GM18867 (cell line): ENCODE measurements at regions not wholly inside any gene's neighbourhood (a gene's known extent, or its start where the extent isn't known, plus 50 kb on each side); places are given as distances from the start of the nearest gene placed in this dataset.

ENCODE experiments used
- ATAC-seq: cut with Tn5 transposase; IDR thresholded peaks from one replicate; pipeline ENCODE4 v1.9.1; 2021; ENCODE audit warnings: mild to moderate bottlenecking, moderate library complexity; ENCODE audit not compliant: unreplicated experiment

- ATAC-seq, result no peak
Observed at GRCh38 chr14:66092748-66093147, 393.4 kb upstream of the CCDC196 start.

- no peak for ATAC-seq
Observed at GRCh38 chr14:66094001-66094727, 392.0 kb upstream of the CCDC196 start.

DNA sequence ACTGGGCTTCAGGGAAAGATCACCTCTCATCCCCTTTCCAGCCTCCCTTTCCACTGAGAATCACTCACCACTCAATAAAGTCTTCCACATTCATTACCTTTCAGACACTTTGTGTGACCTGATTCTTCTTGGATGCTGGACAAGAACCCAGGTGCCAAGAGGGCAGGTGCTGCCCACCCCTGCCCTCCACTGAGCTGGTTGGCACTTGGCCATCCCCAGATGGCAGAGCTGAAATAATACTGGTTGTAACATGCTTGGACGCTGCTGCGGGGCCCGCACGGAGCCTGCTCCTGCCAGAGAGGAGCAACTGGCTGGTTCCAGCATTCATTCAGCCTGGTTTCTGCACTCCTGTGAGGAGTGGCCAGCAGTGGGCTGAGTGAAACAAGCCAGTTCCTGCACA lies 386.7 kb upstream of the CCDC196 start:
- ATAC-seq, result no peak

DNA sequence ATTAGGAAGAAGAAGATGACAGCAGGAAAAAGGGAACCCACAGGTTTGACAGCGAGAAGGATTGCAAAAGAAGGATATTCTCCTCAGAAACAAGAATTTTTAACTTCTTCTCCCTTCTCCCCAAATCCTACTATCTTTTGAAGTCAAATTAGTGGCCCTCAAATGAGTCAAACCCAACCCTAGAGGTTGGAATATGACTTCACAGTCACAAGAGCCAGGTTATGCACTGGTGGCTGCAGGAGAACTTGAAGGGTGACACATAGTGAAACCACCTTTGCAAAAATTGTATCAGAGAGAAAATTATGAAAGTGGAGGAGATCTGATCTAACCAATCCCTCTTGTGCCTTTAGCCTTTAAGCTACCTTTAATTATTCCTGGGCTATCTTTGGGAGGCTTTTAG lies 386.2 kb upstream of the CCDC196 start:
- ATAC-seq, result no peak

DNA sequence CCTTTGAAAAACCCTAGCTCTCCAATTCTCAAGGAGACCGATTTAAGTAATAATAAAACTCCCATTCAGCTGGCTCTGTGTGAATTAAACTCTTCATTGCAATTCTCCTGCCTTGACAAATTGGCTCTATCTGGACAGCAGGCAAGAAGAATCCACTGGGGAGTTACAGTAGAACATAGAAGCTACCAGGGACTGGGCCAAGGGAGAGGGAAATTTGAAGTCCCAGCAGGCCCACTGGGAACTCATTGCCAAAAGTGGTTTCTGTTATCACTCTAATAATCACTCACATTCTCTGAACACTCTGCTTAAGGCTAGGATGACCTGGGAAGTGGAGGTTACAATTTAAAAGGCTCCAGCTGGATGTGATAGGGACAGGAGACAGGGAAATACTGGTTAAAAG lies 384.5 kb upstream of the CCDC196 start:
- ATAC-seq, result no peak

DNA sequence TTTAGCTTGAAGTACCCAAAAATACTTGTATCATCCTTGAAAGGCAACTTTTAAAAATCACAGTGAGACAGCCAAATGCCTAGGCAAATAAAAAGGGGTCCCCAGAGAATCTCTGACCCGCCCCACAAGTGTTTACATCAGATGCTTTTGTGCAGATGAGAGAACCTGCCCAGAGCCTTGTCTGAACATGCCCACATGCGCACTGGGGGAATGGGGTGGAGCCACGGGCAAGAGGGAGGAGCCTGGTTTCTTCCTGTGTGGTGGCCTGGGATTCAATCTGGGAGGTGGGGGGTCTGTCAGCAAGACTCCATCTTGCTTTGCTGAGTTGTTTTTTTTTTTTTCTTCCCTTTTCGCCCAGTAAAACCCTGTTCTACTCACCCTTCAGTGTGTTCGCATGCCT lies 381.7 kb upstream of the CCDC196 start:
- ATAC-seq, result no peak

DNA sequence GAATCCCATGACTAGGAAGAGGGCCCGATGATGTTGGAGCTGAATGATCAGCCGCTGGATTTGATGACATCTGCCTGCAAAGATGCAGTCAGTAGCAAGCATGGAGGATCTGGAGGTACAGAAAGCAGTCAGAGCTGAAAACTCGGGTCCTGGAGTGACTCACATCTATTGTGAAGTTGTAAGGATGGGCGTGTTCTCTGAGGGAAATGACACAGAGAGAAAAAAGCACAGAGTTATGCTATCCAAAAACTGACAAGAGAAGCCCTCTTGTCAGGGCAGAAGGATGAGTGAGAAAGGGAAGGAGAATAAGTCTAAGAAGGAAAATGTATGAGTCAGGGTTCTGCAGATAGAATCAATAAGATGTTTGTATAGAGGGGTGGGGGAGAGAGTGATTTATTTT lies 380.4 kb upstream of the CCDC196 start:
- no peak for ATAC-seq

DNA sequence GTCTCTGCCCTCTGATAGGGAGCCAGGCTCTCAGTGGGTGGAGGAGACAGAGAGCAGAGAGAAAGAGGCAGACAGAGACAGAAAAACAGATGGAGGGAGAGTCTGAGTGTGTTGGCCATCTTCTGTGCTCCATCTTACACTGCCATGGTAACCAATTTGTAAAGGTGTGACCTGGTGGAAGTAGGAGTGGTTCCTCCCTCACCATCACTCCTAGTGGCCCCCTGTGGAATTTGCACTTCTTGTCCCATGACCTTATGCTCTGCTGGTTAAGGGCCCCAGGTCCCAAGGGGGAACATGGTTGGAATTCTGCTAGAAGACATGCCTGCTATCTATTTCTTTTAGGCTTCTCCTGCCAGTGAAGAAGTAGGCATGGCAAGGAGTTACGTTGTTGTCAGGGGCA lies 376.7 kb upstream of the CCDC196 start:
- no peak for ATAC-seq

DNA sequence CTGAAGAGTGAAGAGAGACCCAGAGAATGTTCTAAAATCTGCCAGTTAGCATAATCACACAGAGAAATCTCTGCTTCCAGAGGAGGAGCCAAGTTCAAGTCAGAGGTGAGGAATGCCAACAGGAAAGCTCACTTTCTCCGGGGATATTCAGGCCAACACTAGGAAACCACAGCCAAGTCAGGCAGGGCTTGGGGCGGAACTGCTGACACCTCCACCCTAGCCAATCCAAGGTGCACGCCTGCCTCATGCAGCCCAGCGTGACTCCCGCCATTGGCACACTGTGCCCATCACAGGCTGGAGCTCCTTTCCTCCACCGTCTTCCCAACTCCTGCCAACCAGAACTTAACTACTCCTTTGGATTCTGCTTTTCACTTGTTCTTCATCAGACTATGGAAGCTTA lies 374.3 kb upstream of the CCDC196 start:
- ATAC-seq, result no peak

- no peak for ATAC-seq
Observed at GRCh38 chr14:66114071-66114470, 372.1 kb upstream of the CCDC196 start.

- no peak for ATAC-seq
Observed at GRCh38 chr14:66115740-66116502, 370.2 kb upstream of the CCDC196 start.

DNA sequence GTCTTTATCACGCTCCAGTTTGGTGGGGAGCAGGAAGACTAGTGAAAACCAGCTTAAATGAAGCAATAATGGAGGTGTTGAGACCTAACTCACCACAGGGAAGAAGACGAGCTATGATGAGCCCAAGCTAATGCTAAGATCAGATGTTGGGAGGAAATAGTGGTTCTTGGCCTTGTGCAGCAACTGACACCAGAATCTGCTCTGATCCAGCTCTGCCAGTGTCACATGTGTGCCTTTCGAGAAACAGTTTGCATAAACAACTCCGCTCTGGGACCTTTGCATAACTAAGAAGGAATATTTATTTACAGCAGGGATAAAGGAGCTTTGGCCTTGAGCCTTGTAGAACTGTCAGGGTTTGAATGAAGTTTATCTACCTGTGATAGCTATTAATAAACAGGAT lies 369.4 kb upstream of the CCDC196 start:
- no peak for ATAC-seq

- no peak for ATAC-seq
Observed at GRCh38 chr14:66117600-66117999, 368.6 kb upstream of the CCDC196 start.

DNA sequence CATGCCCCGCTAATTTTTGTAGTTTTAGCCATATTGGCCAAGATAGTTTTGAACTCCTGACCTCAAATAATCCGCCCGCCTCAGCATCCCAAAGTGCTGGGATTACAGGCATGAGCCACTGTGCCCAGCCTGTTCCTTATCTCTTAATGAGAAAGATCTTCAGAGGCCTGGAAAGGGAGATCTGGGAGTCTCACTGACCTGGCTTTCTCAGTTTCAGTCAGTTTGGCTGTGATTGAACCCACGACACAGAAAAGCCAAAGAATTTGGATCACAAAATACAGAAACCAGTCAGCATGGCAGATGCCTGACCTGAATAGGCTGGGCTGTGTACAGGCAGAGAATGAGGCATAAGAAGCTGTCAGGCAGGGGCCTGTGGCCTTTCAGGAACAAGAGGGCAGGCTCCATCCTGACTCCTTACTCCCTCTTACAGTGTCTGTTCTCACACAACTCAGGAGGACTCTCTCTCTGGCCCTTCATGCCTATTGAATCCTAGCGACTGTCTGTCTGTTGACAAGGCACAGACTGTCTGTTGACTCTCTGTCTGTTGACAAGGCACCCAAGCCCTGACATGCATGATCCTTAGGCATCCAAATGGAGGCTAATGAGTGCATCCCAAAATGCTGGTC lies 366.5 kb upstream of the CCDC196 start:
- no peak for ATAC-seq

GRCh38 chr14:66120402-66120801 lies 365.8 kb upstream of the CCDC196 start:
- ATAC-seq, result no peak

- ATAC-seq, result no peak
Observed at GRCh38 chr14:66121859-66122258, 364.3 kb upstream of the CCDC196 start.

GRCh38 chr14:66129224-66129623 lies 356.9 kb upstream of the CCDC196 start:
- no peak for ATAC-seq

- ATAC-seq, result no peak
Observed at GRCh38 chr14:66131111-66131510, 355.1 kb upstream of the CCDC196 start.

DNA sequence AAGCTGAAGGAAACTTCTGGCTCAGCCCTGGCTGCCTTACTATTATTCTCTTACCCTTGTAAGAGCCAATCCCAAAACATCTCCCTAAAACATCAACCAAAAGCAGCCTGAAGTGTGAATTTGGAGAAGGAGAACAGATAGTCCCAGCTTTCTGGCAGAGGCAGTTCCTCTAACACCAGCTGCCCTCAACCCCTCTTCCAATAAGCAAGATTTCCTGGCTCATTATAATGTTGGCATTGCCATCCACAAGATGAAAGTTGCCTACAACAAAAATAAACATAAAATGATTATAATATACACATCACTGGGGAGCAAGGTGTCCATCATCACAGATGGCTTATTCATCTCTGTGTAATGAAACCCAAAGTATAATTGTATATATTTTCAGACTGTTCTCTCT lies 352.5 kb upstream of the CCDC196 start:
- ATAC-seq, result no peak

DNA sequence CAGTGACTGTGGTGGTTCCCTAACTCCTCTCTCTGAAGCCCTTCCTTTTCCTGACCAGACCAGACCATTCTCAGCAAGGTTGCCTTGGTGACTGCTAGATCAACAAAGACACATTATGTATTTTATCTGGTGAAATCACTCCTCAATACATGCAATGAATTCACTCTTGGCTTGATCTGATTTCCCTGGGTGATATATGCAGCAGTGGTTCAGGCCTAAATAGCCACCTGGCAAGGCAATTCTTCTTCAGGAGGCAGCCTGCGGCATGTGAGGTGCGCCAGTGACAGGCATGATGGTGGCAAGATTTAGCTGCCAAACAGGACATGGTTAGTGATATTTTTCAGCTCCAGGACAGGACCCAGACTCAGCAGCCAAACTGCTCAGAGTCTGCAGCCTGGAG lies 350.3 kb upstream of the CCDC196 start:
- no peak for ATAC-seq

DNA sequence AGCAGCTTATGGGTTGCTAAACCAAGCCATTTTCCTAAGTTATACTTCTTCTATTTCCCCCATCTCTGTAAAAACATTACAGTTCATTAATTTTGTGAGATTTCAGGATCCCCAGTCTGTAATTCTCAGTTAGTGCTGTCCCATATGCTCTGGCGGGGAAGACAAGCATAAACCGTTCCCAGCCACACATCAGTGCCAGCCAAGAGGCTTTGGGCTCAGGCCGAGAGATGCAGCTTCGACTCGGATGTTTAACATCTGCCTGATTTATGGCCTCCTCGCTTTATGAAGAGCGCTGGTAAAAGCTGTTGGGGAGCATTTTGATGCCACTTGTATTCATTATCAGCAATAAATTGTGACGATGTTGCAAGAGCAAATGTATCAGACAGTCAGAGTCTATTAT lies 349.1 kb upstream of the CCDC196 start:
- no peak for ATAC-seq

GRCh38 chr14:66139432-66139831 lies 346.7 kb upstream of the CCDC196 start:
- no peak for ATAC-seq
